ENCODE measurements at regions not wholly inside any gene's neighbourhood (a gene's known extent, or its start where the extent isn't known, plus 50 kb on each side); places are given as distances from the start of the nearest gene placed in this dataset.

DNA sequence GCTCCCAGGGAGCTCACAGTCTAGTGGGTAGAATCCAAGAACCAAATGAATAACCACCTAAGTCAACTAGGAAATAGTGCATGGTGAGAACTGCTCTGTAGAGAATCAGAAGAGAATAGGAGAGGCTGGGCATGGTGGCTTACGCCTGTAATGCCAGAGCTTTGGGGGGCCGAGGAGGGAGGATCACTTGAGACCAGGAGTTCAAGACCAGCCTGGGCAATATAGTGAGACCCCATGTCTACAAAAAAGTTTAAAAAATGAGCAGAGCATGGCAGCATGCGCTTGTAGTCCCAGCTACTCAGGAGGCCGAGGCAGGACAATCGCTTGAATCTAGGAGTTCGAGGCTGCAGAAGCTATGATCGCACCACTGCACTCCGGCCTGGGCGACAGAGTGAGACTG lies 122.3 kb upstream of the IRF2BP2 start:
- TF ChIP-seq POLR2A (IDR thresholded peaks at IDR 0.05; ENCODE audit: low read depth, low read length) (no peak), TAF1 (IDR thresholded peaks at IDR 0.05; ENCODE audit: low read depth, low read length) (no peak)
